A549 (cell line): ENCODE measurements at regions not wholly inside any gene's neighbourhood (a gene's known extent, or its start where the extent isn't known, plus 50 kb on each side); places are given as distances from the start of the nearest gene placed in this dataset.
"Not testable (repeated sequence)": the region's sequence is repeated elsewhere in the genome, so short reads cannot be mapped to it uniquely, and the experiment has no call there.

Source experiments
- ATAC-seq, 2 experiments: fragments of 200-7000 bp in 1 of 2; fragments of >200 bp in 1 of 2; cut with Nextera tagmentation in 1 of 2; cut with Tn5 transposase in 1 of 2; 3 replicates each; pipeline versions ENCODE4 v1.8.0 to v1.9.1; 2018 to 2020; ENCODE audit warnings: mild to moderate bottlenecking in 1 of 2, moderate library complexity in 1 of 2
- CTCF ChIA-PET: fragments of 300-600 bp; sonication (Branson Sonifier 250); formaldehyde crosslinking; extraction: SDS; loops from one replicate; lab custom pipeline; 2021; ENCODE audit warnings: antibody characterized with exemption, inconsistent platforms; lab: Yijun Ruan, JAX
- POLR2A ChIA-PET: fragments of 350-600 bp; formaldehyde crosslinking; extraction: SDS; loops from one replicate; lab custom pipeline; 2021; ENCODE audit warnings: antibody characterized with exemption, inconsistent platforms; lab: Yijun Ruan, JAX
- DNase-seq, 2 experiments: peaks; one replicate each; pipeline versions ENCODE4 v3.0.0 to v3.0.0-alpha.2; 2011 to 2016; ENCODE audit warnings: low read depth in 1 of 2, low spot score in 1 of 2
- FAIRE-seq: peaks from 2 replicates; lab custom pipeline; 2011; peaks lifted over from hg19 to GRCh38; lab: Jason Lieb, UNC
- H3K27ac ChIP-seq, 2 experiments: fragments of >200 bp; sonication (Bioruptor Twin); formaldehyde crosslinking; 3 replicates each; pipeline ENCODE4 v1.5.1; 2016 to 2017
- H3K4me1 ChIP-seq: fragments of >200 bp; sonication (Bioruptor Twin); formaldehyde crosslinking; 3 replicates; pipeline ENCODE4 v1.6.1; 2016
- H3K4me2 ChIP-seq: fragments of >200 bp; sonication (Bioruptor Twin); formaldehyde crosslinking; 3 replicates; pipeline ENCODE4 v1.6.1; 2016
- H3K4me3 ChIP-seq: fragments of >200 bp; sonication (Bioruptor Twin); formaldehyde crosslinking; 3 replicates; pipeline ENCODE4 v1.5.1; 2016
- H3K9me3 ChIP-seq: fragments of >200 bp; sonication (Bioruptor Twin); formaldehyde crosslinking; 3 replicates; pipeline ENCODE4 v1.6.1; 2016
- CEBPB ChIP-seq, 2 experiments: fragments of >200 bp in 1 of 2; sonication (Bioruptor Twin) in 1 of 2; formaldehyde crosslinking in 1 of 2; IDR thresholded peaks; 2 replicates each; pipeline ENCODE4 v1.6.1; 2012 to 2016
- CHD2 ChIP-seq: fragments of 150-350 bp; IDR thresholded peaks from 2 replicates; pipeline ENCODE4 v1.6.1; 2014; ENCODE audit warnings: low read length; ENCODE audit not compliant: partially characterized antibody
- CHD4 ChIP-seq: fragments of 200-600 bp; sonication (generic); IDR thresholded peaks from 2 replicates; pipeline ENCODE4 v1.6.1; 2016; ENCODE audit warnings: antibody characterized with exemption, mild to moderate bottlenecking, borderline replicate concordance
- EHF ChIP-seq: fragments of 250-450 bp; sonication (Bioruptor Pico); IDR thresholded peaks from 2 replicates; pipeline ENCODE4 v1.5.0; 2020; ENCODE audit warnings: mild to moderate bottlenecking
- EHMT2 ChIP-seq: fragments of 200-600 bp; sonication (generic); IDR thresholded peaks from 2 replicates; pipeline ENCODE4 v1.6.1; 2016; ENCODE audit warnings: antibody characterized with exemption, low read depth, mild to moderate bottlenecking, moderate library complexity
- FOSL2 ChIP-seq, 2 experiments: fragments of 450-650 bp in 1 of 2; fragments of >200 bp in 1 of 2; sonication (Bioruptor Twin) in 1 of 2; formaldehyde crosslinking; IDR thresholded peaks; 2 replicates each; pipeline versions ENCODE4 v1.5.0 to v1.6.1; 2016 to 2020; ENCODE audit warnings: mild to moderate bottlenecking in 1 of 2, moderate library complexity in 1 of 2
- GATA3 ChIP-seq: IDR thresholded peaks from 2 replicates; pipeline ENCODE4 v1.6.1; 2012; ENCODE audit warnings: borderline replicate concordance
- KDM1A ChIP-seq: fragments of 200-600 bp; sonication (generic); IDR thresholded peaks from 2 replicates; pipeline ENCODE4 v1.6.1; 2016; ENCODE audit warnings: low read depth, mild to moderate bottlenecking
- KDM5A ChIP-seq: fragments of 200-600 bp; sonication (generic); IDR thresholded peaks from 2 replicates; pipeline ENCODE4 v1.6.1; 2016; ENCODE audit warnings: antibody characterized with exemption, mild to moderate bottlenecking
- NFE2L2 ChIP-seq: fragments of 150-350 bp; conservative IDR thresholded peaks from 2 replicates; pipeline ENCODE4 v1.6.1; 2014; ENCODE audit warnings: low read length
- NR3C1 ChIP-seq: fragments of >200 bp; sonication (Bioruptor Twin); formaldehyde crosslinking; IDR thresholded peaks from 3 replicates; pipeline ENCODE4 v1.6.1; 2017
- PHF8 ChIP-seq: fragments of 200-600 bp; sonication (generic); IDR thresholded peaks from 2 replicates; pipeline ENCODE4 v1.6.1; 2016; ENCODE audit warnings: low read depth, mild to moderate bottlenecking, antibody characterized with exemption, moderate library complexity, borderline replicate concordance
- RCOR1 ChIP-seq: fragments of 150-350 bp; IDR thresholded peaks from 2 replicates; pipeline ENCODE4 v1.6.1; 2014; ENCODE audit warnings: antibody characterized with exemption, low read length, low read depth
- ZSCAN20 ChIP-seq: fragments of 250-450 bp; sonication (Bioruptor Pico); IDR thresholded peaks from 2 replicates; pipeline ENCODE4 v1.8.0; 2022; ENCODE audit warnings: mild to moderate bottlenecking, moderate library complexity
- WGBS: methylation state at CpG from one replicate; pipeline ENCODE4 v1.1.6; 2017; ENCODE audit errors: missing lambda C conversion rate; 5-methylcytosine and 5-hydroxymethylcytosine counted together
- TF ChIP-seq, protein P1 (sequence below): fragments of 200-600 bp; sonication (generic); IDR thresholded peaks from 2 replicates; pipeline ENCODE4 v1.6.1; 2016; ENCODE audit warnings: antibody characterized with exemption, mild to moderate bottlenecking, moderate library complexity
- TF ChIP-seq, protein P2 (sequence below): fragments of >200 bp; sonication (Bioruptor Twin); formaldehyde crosslinking; IDR thresholded peaks from 3 replicates; pipeline ENCODE4 v1.5.1; 2016
- TF ChIP-seq, protein P3 (sequence below): IDR thresholded peaks from 2 replicates; pipeline ENCODE4 v1.6.1; 2012; ENCODE audit warnings: low read depth, borderline replicate concordance

DNA sequence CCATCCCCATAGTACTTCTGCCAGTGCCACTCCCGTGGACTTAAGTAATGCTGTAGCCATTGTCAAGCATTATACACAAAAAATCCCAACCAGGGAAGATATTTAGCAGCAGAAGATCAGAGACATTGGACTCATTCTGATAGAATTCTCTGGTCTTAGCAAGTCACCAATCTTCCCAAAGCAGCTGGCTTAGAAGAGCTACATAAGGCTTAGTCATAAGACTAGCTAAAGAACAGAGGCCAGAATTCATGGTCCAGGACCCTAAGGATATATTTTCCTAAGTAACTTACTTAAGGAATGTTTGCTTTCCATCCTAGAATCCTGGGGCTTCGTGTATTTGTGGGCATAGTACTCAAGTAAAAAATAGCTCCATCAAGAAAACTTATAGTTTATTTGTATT is 100.3 kb upstream of the SLIT2 start:
- DNase-seq (no peak), FAIRE-seq (no peak), ATAC-seq (no peak)
- H3K9me3 ChIP-seq: no peaks in the 10 kb centered on the region
- no peak overlapping the region for H3K4me2 ChIP-seq
- H3K4me3 ChIP-seq: no peak overlapping the region
- WGBS: 0% methylated on average over 2 of the region's 2 CpGs
- TF ChIP-seq, protein P1, sequence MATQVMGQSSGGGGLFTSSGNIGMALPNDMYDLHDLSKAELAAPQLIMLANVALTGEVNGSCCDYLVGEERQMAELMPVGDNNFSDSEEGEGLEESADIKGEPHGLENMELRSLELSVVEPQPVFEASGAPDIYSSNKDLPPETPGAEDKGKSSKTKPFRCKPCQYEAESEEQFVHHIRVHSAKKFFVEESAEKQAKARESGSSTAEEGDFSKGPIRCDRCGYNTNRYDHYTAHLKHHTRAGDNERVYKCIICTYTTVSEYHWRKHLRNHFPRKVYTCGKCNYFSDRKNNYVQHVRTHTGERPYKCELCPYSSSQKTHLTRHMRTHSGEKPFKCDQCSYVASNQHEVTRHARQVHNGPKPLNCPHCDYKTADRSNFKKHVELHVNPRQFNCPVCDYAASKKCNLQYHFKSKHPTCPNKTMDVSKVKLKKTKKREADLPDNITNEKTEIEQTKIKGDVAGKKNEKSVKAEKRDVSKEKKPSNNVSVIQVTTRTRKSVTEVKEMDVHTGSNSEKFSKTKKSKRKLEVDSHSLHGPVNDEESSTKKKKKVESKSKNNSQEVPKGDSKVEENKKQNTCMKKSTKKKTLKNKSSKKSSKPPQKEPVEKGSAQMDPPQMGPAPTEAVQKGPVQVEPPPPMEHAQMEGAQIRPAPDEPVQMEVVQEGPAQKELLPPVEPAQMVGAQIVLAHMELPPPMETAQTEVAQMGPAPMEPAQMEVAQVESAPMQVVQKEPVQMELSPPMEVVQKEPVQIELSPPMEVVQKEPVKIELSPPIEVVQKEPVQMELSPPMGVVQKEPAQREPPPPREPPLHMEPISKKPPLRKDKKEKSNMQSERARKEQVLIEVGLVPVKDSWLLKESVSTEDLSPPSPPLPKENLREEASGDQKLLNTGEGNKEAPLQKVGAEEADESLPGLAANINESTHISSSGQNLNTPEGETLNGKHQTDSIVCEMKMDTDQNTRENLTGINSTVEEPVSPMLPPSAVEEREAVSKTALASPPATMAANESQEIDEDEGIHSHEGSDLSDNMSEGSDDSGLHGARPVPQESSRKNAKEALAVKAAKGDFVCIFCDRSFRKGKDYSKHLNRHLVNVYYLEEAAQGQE: no peak
- TF ChIP-seq EHMT2 (no peak), ZSCAN20 (CRISPR knock-in tag) (no peak), CHD2 (no peak), KDM1A (no peak), CEBPB (IDR thresholded peaks at IDR 0.05) (no peak)
- TF ChIP-seq, protein P2, sequence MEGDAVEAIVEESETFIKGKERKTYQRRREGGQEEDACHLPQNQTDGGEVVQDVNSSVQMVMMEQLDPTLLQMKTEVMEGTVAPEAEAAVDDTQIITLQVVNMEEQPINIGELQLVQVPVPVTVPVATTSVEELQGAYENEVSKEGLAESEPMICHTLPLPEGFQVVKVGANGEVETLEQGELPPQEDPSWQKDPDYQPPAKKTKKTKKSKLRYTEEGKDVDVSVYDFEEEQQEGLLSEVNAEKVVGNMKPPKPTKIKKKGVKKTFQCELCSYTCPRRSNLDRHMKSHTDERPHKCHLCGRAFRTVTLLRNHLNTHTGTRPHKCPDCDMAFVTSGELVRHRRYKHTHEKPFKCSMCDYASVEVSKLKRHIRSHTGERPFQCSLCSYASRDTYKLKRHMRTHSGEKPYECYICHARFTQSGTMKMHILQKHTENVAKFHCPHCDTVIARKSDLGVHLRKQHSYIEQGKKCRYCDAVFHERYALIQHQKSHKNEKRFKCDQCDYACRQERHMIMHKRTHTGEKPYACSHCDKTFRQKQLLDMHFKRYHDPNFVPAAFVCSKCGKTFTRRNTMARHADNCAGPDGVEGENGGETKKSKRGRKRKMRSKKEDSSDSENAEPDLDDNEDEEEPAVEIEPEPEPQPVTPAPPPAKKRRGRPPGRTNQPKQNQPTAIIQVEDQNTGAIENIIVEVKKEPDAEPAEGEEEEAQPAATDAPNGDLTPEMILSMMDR: no peak
- no peaks in the 10 kb centered on the region for H3K4me1 ChIP-seq
- ChIA-PET POLR2A (no interaction called here), CTCF (interaction anchor here (0.6 kb wide), 1 partner anchor 9 kb away, joined by 3 read pairs; no protein-coding TSS in a partner anchor)
- no peak overlapping the region for H3K27ac ChIP-seq

- not testable (repeated sequence) for ATAC-seq, FAIRE-seq
Measured at GRCh38 chr4:20149143-20149542, 102.6 kb upstream of the SLIT2 start.

GRCh38 chr4:20137176-20137575 is 114.5 kb upstream of the SLIT2 start:
- CTCF ChIA-PET: no interaction called here
- POLR2A ChIA-PET: no interaction called here
- H3K4me3 ChIP-seq: no peak overlapping the region
- FAIRE-seq (no peak), DNase-seq (no peak), ATAC-seq (no peak)
- H3K4me2 ChIP-seq: no peak overlapping the region
- no peak overlapping the region for H3K27ac ChIP-seq
- 10% methylated on average over 2 of the region's 2 CpGs for WGBS
- no peaks in the 10 kb centered on the region for H3K9me3 ChIP-seq
- H3K4me1 ChIP-seq: no peaks in the 10 kb centered on the region
- TF ChIP-seq ZSCAN20 (CRISPR knock-in tag) (no peak), FOSL2 (IDR thresholded peaks at IDR 0.05) (no peak), FOSL2 (CRISPR knock-in tag; IDR thresholded peaks at IDR 0.05) (no peak)
- TF ChIP-seq, protein P2: no peak

More at GRCh38 chr4:20149143-20149542, 102.6 kb upstream of the SLIT2 start:
- H3K4me3 ChIP-seq, H3K4me2 ChIP-seq, POLR2A ChIA-PET, CTCF ChIA-PET, DNase-seq, H3K27ac ChIP-seq, H3K4me1 ChIP-seq, H3K9me3 ChIP-seq: not testable (repeated sequence)
- 56% methylated on average over 3 of the region's 3 CpGs for WGBS

DNA sequence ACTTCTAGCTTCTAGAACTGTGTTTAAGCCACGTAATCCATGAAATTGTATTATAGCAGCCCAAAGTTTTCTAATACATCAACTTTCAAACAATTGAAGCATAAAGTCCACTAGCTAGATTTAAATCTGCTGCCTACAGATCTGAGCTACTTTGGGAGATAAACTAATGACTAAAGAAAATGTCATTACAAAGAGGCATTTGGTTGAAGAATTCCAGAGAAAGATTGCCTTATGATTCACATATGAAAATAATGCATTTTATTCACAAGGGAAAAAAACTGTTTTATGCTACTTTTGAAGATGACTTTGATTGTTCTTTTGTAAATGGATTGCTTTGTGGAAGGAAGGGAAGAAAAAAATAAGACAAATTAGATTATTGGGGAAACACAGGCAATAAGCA is 124.1 kb upstream of the SLIT2 start:
- POLR2A ChIA-PET: no interaction called here
- ATAC-seq: no peak
- TF ChIP-seq, protein P1: no peak
- no peak for TF ChIP-seq NR3C1
- no peak for TF ChIP-seq RCOR1
- TF ChIP-seq EHF (CRISPR knock-in tag): no peak
- no peak for TF ChIP-seq NFE2L2
- TF ChIP-seq, protein P3, sequence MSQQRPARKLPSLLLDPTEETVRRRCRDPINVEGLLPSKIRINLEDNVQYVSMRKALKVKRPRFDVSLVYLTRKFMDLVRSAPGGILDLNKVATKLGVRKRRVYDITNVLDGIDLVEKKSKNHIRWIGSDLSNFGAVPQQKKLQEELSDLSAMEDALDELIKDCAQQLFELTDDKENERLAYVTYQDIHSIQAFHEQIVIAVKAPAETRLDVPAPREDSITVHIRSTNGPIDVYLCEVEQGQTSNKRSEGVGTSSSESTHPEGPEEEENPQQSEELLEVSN: no peak
- no peak for TF ChIP-seq CHD4
- TF ChIP-seq PHF8: no peak
- no peak for TF ChIP-seq KDM5A
- no peak for TF ChIP-seq GATA3

More for the DNA sequence above, 124.1 kb upstream of the SLIT2 start:
- Histone ChIP-seq H3K27ac (no peak overlapping the region), H3K4me2 (no peak overlapping the region), H3K4me1 (no peaks in the 10 kb centered on the region), H3K4me3 (no peak overlapping the region), H3K9me3 (no peaks in the 10 kb centered on the region)
- CTCF ChIA-PET: no interaction called here
- 0% methylated on average over 1 of the region's 1 CpG for WGBS
- FAIRE-seq (no peak), DNase-seq (no peak)
